ENCODE measurements at regions not wholly inside any gene's neighbourhood (a gene's known extent, or its start where the extent isn't known, plus 50 kb on each side); places are given as distances from the start of the nearest gene placed in this dataset.

DNA sequence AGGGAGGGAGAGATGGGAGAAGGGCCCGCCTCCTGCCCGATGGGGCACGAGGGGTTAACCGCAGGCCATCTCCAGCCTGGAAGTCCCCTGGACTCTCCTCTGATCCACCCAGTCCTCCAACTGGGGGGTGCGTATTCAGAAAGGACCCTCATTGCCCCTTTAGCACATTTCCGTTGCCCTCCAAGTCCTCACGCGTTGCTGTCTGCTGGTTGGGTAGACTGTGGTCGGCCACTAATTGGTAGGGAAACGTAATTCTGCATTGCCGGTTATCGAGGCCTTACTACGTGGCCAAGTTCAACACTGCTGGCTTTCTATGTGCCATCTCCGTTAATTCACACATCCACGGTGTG lies 103.4 kb downstream of the FOXL1 start:
- no peaks in the 10 kb centered on the region for H4K20me1 ChIP-seq (ENCODE audit: control insufficient read depth, extremely low read depth, insufficient read depth, low read length)
- H2AFZ ChIP-seq (ENCODE audit: low read length): peak overlapping the region; percentile 50
- no peak for DNase-seq (ENCODE audit: low read depth in 2 of 2)
- no peak for TF ChIP-seq EZH2 (IDR thresholded peaks at IDR 0.05; ENCODE audit: low read length, missing control alignments)
- TF ChIP-seq CTCF (conservative IDR thresholded peaks at IDR 0.05 in 1 of 2, IDR thresholded peaks at IDR 0.05 in 1 of 2; ENCODE audit: low read depth in 1 of 2, low read length in 2 of 2): no peak
- peak overlapping the region; percentile 67 for H3K4me2 ChIP-seq (ENCODE audit: extremely low read depth, insufficient read depth, low read length)
- no peak overlapping the region for H3K9ac ChIP-seq (ENCODE audit: insufficient read depth, low read length)
- no peaks in the 10 kb centered on the region for H3K27me3 ChIP-seq (ENCODE audit: control insufficient read depth, insufficient read depth, low read length)
- no peaks in the 10 kb centered on the region for H3K79me2 ChIP-seq (ENCODE audit: control insufficient read depth, insufficient read depth, low read length)
- no peaks in the 10 kb centered on the region for H3K36me3 ChIP-seq (ENCODE audit: control insufficient read depth, insufficient read depth, low read length)
- H3K4me1 ChIP-seq (ENCODE audit: control insufficient read depth, extremely low read depth, insufficient read depth, low read length): peaks cover 15% of the 10 kb centered on the region
- no peak overlapping the region for H3K4me3 ChIP-seq (replicated peaks in 1 of 4; ENCODE audit: control extremely low read depth in 1 of 4, insufficient read depth in 1 of 4, low read depth in 3 of 4, low read length in 4 of 4)
- peak overlapping the region; percentile 74 for H3K27ac ChIP-seq (ENCODE audit: insufficient read depth, low read length)
- no peaks in the 10 kb centered on the region for H3K9me3 ChIP-seq (ENCODE audit: control insufficient read depth, insufficient read depth, low read depth, low read length)

DNA sequence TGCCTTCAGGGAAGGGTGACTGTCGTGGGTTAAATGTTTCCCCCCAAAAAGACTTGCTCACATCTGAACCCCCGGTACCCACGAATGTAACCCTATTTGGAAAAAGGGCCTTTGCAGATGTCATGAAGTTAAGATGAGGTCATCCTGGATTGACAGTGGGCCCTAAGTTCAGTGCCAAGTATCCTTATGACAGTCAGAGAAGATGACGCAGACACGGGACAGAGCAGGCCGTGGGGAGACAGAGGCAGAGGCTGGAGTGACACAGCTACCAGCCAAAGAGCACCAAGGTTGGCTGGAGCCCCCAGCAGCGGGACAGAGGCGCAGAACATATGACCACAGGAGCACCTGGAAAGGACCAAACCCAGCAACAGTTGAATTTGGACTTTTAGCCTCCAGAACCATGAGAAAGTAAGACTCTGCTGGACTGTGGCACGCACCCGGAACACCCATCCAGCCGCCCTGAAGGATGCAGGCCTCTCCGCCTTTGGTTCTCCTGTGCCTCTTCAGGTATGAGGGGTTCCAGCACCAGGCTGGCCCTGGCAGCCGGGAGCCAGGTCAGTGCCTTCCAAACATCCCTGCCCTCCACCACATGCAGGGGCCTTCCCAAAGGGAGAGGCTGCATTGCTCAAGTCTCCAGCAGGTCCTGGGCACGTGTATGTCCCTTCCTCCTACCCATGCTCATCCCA lies 104.0 kb downstream of the FOXL1 start:
- H4K20me1 ChIP-seq (ENCODE audit: control insufficient read depth, extremely low read depth, insufficient read depth, low read length): no peaks in the 10 kb centered on the region
- H3K4me2 ChIP-seq (ENCODE audit: extremely low read depth, insufficient read depth, low read length): no peak overlapping the region
- DNase-seq (ENCODE audit: low read depth in 2 of 2): no peak
- no peaks in the 10 kb centered on the region for H3K79me2 ChIP-seq (ENCODE audit: control insufficient read depth, insufficient read depth, low read length)
- H2AFZ ChIP-seq (ENCODE audit: low read length): no peak overlapping the region
- H3K4me1 ChIP-seq (ENCODE audit: control insufficient read depth, extremely low read depth, insufficient read depth, low read length): peaks cover 15% of the 10 kb centered on the region
- no peak overlapping the region for H3K9ac ChIP-seq (ENCODE audit: insufficient read depth, low read length)
- H3K27me3 ChIP-seq (ENCODE audit: control insufficient read depth, insufficient read depth, low read length): no peaks in the 10 kb centered on the region
- no peak overlapping the region for H3K4me3 ChIP-seq (replicated peaks in 1 of 4; ENCODE audit: control extremely low read depth in 1 of 4, insufficient read depth in 1 of 4, low read depth in 3 of 4, low read length in 4 of 4)
- no peak overlapping the region for H3K27ac ChIP-seq (ENCODE audit: insufficient read depth, low read length)
- no peaks in the 10 kb centered on the region for H3K9me3 ChIP-seq (ENCODE audit: control insufficient read depth, insufficient read depth, low read depth, low read length)
- TF ChIP-seq CTCF (conservative IDR thresholded peaks at IDR 0.05 in 1 of 2, IDR thresholded peaks at IDR 0.05 in 1 of 2; ENCODE audit: low read depth in 1 of 2, low read length in 2 of 2) (no peak), EZH2 (IDR thresholded peaks at IDR 0.05; ENCODE audit: low read length, missing control alignments) (no peak)
- H3K36me3 ChIP-seq (ENCODE audit: control insufficient read depth, insufficient read depth, low read length): no peaks in the 10 kb centered on the region

DNA sequence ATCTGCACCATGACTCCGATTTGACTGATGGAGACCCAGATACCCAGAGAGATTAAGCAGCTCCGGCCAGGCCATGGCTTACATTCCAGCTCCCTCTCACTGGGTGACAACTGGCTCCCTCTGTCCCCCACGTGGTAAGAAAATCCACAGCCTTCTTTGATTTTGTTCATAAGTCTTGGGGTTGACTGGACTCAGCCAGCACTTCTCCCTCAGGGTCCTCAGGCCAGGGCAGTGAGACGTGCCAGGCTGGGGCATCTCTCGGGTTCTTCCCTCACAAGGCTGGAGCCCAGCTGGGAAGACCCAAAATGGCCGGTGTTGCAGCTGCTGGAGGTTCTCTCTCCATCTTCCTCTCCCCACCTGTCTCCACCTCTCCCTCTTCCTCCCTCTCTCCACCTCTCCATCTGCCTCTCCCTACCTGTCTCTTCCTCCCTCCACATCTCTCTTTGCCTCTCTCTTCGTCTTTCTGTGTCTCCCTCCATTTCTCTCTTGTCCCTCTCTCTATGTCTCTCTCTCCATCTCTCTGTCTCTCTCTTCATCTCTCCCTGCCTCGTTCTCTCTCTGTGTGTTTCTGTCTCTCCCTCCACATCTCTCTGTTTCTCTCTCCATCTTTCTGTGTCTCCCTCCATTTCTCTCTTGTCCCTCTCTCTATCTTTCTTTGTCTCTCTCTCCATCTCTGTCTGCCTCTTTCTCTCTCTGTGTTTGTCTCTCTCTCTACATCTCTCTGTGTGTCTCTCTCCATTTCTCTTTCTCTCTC lies 105.3 kb downstream of the FOXL1 start:
- Histone ChIP-seq H3K9me3 (ENCODE audit: control insufficient read depth, insufficient read depth, low read depth, low read length) (no peaks in the 10 kb centered on the region), H3K27ac (ENCODE audit: insufficient read depth, low read length) (no peak overlapping the region), H3K4me3 (replicated peaks in 1 of 4; ENCODE audit: control extremely low read depth in 1 of 4, insufficient read depth in 1 of 4, low read depth in 3 of 4, low read length in 4 of 4) (no peak overlapping the region), H3K4me1 (ENCODE audit: control insufficient read depth, extremely low read depth, insufficient read depth, low read length) (peaks cover 15% of the 10 kb centered on the region), H3K9ac (ENCODE audit: insufficient read depth, low read length) (no peak overlapping the region), H3K36me3 (ENCODE audit: control insufficient read depth, insufficient read depth, low read length) (no peaks in the 10 kb centered on the region), H3K79me2 (ENCODE audit: control insufficient read depth, insufficient read depth, low read length) (no peaks in the 10 kb centered on the region), H4K20me1 (ENCODE audit: control insufficient read depth, extremely low read depth, insufficient read depth, low read length) (no peaks in the 10 kb centered on the region), H2AFZ (ENCODE audit: low read length) (no peak overlapping the region), H3K27me3 (ENCODE audit: control insufficient read depth, insufficient read depth, low read length) (no peaks in the 10 kb centered on the region), H3K4me2 (ENCODE audit: extremely low read depth, insufficient read depth, low read length) (no peak overlapping the region)
- TF ChIP-seq CTCF (conservative IDR thresholded peaks at IDR 0.05 in 1 of 2, IDR thresholded peaks at IDR 0.05 in 1 of 2; ENCODE audit: low read depth in 1 of 2, low read length in 2 of 2) (no peak), EZH2 (IDR thresholded peaks at IDR 0.05; ENCODE audit: low read length, missing control alignments) (no peak)
- DNase-seq (ENCODE audit: low read depth in 2 of 2): no peak
